Embryonic facial prominence (tissue), 1 donor: ENCODE measurements at regions not wholly inside any gene's neighbourhood (a gene's known extent, or its start where the extent isn't known, plus 50 kb on each side); places are given as distances from the start of the nearest gene placed in this dataset.
A peak's percentile ranks its signal among the peaks of the same experiment; 100 is the strongest.

Experiments
- DNase-seq: peaks from one replicate; pipeline ENCODE4 v3.0.0-alpha.2; 2016; ENCODE audit errors: extremely low spot score

GRCh38 chr7:84412161-84412969 lies 217.8 kb upstream of the SEMA3A start:
- DNase-seq: no peak

GRCh38 chr7:84399661-84400060 lies 205.1 kb upstream of the SEMA3A start:
- no peak for DNase-seq

- DNase-seq: no peak
Observed at GRCh38 chr7:84394219-84394618, 199.6 kb upstream of the SEMA3A start.

GRCh38 chr7:84393786-84394185 lies 199.2 kb upstream of the SEMA3A start:
- no peak for DNase-seq

- DNase-seq: no peak
Observed at GRCh38 chr7:84390845-84391244, 196.3 kb upstream of the SEMA3A start.

GRCh38 chr7:84389242-84389641 lies 194.7 kb upstream of the SEMA3A start:
- no peak for DNase-seq

GRCh38 chr7:84387595-84387994 lies 193.0 kb upstream of the SEMA3A start:
- no peak for DNase-seq

GRCh38 chr7:84384417-84384816 lies 189.8 kb upstream of the SEMA3A start:
- no peak for DNase-seq

- DNase-seq: no peak
Observed at GRCh38 chr7:84379446-84379845, 184.9 kb upstream of the SEMA3A start.

GRCh38 chr7:84372712-84373111 lies 178.1 kb upstream of the SEMA3A start:
- no peak for DNase-seq

- no peak for DNase-seq
Observed at GRCh38 chr7:84372155-84372621, 177.6 kb upstream of the SEMA3A start.

GRCh38 chr7:84370114-84370513 lies 175.5 kb upstream of the SEMA3A start:
- DNase-seq: no peak

- no peak for DNase-seq
Observed at GRCh38 chr7:84368122-84368521, 173.5 kb upstream of the SEMA3A start.

GRCh38 chr7:84364708-84365107 lies 170.1 kb upstream of the SEMA3A start:
- DNase-seq: no peak

- DNase-seq: no peak
Observed at GRCh38 chr7:84363741-84364140, 169.2 kb upstream of the SEMA3A start.

- no peak for DNase-seq
Observed at GRCh38 chr7:84362828-84363227, 168.2 kb upstream of the SEMA3A start.

GRCh38 chr7:84362360-84362759 lies 167.8 kb upstream of the SEMA3A start:
- no peak for DNase-seq

- no peak for DNase-seq
Observed at GRCh38 chr7:84354866-84355265, 160.3 kb upstream of the SEMA3A start.

GRCh38 chr7:84354030-84354429 lies 159.4 kb upstream of the SEMA3A start:
- DNase-seq: no peak

- peak; percentile 70 for DNase-seq
Observed at GRCh38 chr7:84339306-84339705, 144.7 kb upstream of the SEMA3A start.

GRCh38 chr7:84337429-84337828 lies 142.8 kb upstream of the SEMA3A start:
- no peak for DNase-seq

GRCh38 chr7:84336766-84337165 lies 142.2 kb upstream of the SEMA3A start:
- DNase-seq: no peak

- DNase-seq: no peak
Observed at GRCh38 chr7:84336303-84336702, 141.7 kb upstream of the SEMA3A start.

GRCh38 chr7:84331616-84332015 lies 137.0 kb upstream of the SEMA3A start:
- peak; percentile 39 for DNase-seq
